GM19025 (cell line): ENCODE measurements at regions not wholly inside any gene's neighbourhood (a gene's known extent, or its start where the extent isn't known, plus 50 kb on each side); places are given as distances from the start of the nearest gene placed in this dataset.

Experiments used
- ATAC-seq: cut with Tn5 transposase; IDR thresholded peaks from one replicate; pipeline ENCODE4 v1.9.1; 2021; ENCODE audit warnings: mild to moderate bottlenecking, low read depth, moderate library complexity; ENCODE audit not compliant: unreplicated experiment

- ATAC-seq = no peak
Measured at GRCh38 chr1:234909307-234909810, 219.3 kb downstream of the TOMM20 start.

GRCh38 chr1:234908571-234908970 is 220.1 kb downstream of the TOMM20 start:
- no peak for ATAC-seq

- ATAC-seq = no peak
Measured at GRCh38 chr1:234907940-234908405, 220.7 kb downstream of the TOMM20 start.

- ATAC-seq = no peak
Measured at GRCh38 chr1:234907208-234907939, 221.3 kb downstream of the TOMM20 start.

GRCh38 chr1:234906654-234907053 is 222.0 kb downstream of the TOMM20 start:
- no peak for ATAC-seq

GRCh38 chr1:234902774-234903547 is 225.7 kb downstream of the TOMM20 start:
- ATAC-seq = no peak

GRCh38 chr1:234901491-234902049 is 227.1 kb downstream of the TOMM20 start:
- ATAC-seq = no peak

GRCh38 chr1:234900595-234900994 is 228.0 kb downstream of the TOMM20 start:
- ATAC-seq = no peak

GRCh38 chr1:234899730-234900072 is 228.9 kb downstream of the TOMM20 start:
- ATAC-seq = no peak

- ATAC-seq = no peak
Measured at GRCh38 chr1:234899041-234899729, 229.5 kb downstream of the TOMM20 start.

- no peak for ATAC-seq
Measured at GRCh38 chr1:234898455-234899033, 230.1 kb downstream of the TOMM20 start.

GRCh38 chr1:234897754-234898454 is 230.7 kb downstream of the TOMM20 start:
- ATAC-seq = no peak

- no peak for ATAC-seq
Measured at GRCh38 chr1:234897390-234897749, 231.3 kb downstream of the TOMM20 start.

- ATAC-seq = no peak
Measured at GRCh38 chr1:234896477-234897389, 231.9 kb downstream of the TOMM20 start.

GRCh38 chr1:234893725-234894630 is 234.7 kb downstream of the TOMM20 start:
- ATAC-seq = no peak

- no peak for ATAC-seq
Measured at GRCh38 chr1:234893359-234893724, 235.3 kb downstream of the TOMM20 start.

GRCh38 chr1:234892642-234893041 is 236.0 kb downstream of the TOMM20 start:
- ATAC-seq = no peak

- no peak for ATAC-seq
Measured at GRCh38 chr1:234891427-234891826, 237.2 kb downstream of the TOMM20 start.
